HPDE6-E6E7 (cell line): ENCODE measurements at regions not wholly inside any gene's neighbourhood (a gene's known extent, or its start where the extent isn't known, plus 50 kb on each side); places are given as distances from the start of the nearest gene placed in this dataset.
"Not testable (repeated sequence)": the region's sequence is repeated elsewhere in the genome, so short reads cannot be mapped to it uniquely, and the experiment has no call there.

ENCODE experiments used
- DNase-seq: peaks from one replicate; pipeline ENCODE4 v3.0.0; 2011; ENCODE audit warnings: missing footprints; ENCODE audit errors: extremely low spot score

- DNase-seq, result no peak
These were observed 165.9 kb upstream of the NAMPT start for GRCh38 chr7:106450716-106451115.

GRCh38 chr7:106448992-106449859, 164.4 kb upstream of the NAMPT start:
- no peak for DNase-seq

- DNase-seq, result no peak
These were observed 163.7 kb upstream of the NAMPT start for GRCh38 chr7:106448346-106448991.

- no peak for DNase-seq
These were observed 162.6 kb upstream of the NAMPT start for GRCh38 chr7:106447318-106447847.

- DNase-seq, result not testable (repeated sequence)
These were observed 160.6 kb upstream of the NAMPT start for GRCh38 chr7:106445366-106445765.

GRCh38 chr7:106444068-106444655, 159.4 kb upstream of the NAMPT start:
- no peak for DNase-seq

GRCh38 chr7:106443156-106443555, 158.4 kb upstream of the NAMPT start:
- no peak for DNase-seq

- no peak for DNase-seq
These were observed 157.7 kb upstream of the NAMPT start for GRCh38 chr7:106442476-106442875.

GRCh38 chr7:106441343-106441742, 156.6 kb upstream of the NAMPT start:
- DNase-seq, result not testable (repeated sequence)

GRCh38 chr7:106436933-106437332, 152.2 kb upstream of the NAMPT start:
- not testable (repeated sequence) for DNase-seq

GRCh38 chr7:106433377-106433776, 148.6 kb upstream of the NAMPT start:
- no peak for DNase-seq

GRCh38 chr7:106430535-106431455, 146.0 kb upstream of the NAMPT start:
- no peak for DNase-seq

GRCh38 chr7:106430103-106430502, 145.3 kb upstream of the NAMPT start:
- no peak for DNase-seq

- no peak for DNase-seq
These were observed 142.0 kb upstream of the NAMPT start for GRCh38 chr7:106426803-106427202.

- DNase-seq, result peak; percentile 78
These were observed 140.4 kb upstream of the NAMPT start for GRCh38 chr7:106425017-106425719.

GRCh38 chr7:106424476-106425016, 139.8 kb upstream of the NAMPT start:
- no peak for DNase-seq

GRCh38 chr7:106423821-106424475, 139.2 kb upstream of the NAMPT start:
- DNase-seq, result no peak

- no peak for DNase-seq
These were observed 138.3 kb upstream of the NAMPT start for GRCh38 chr7:106423111-106423510.

- DNase-seq, result no peak
These were observed 136.5 kb upstream of the NAMPT start for GRCh38 chr7:106421181-106421762.

GRCh38 chr7:106420736-106421135, 136.0 kb upstream of the NAMPT start:
- no peak for DNase-seq
